G401.6 (cell line): ENCODE measurements at regions not wholly inside any gene's neighbourhood (a gene's known extent, or its start where the extent isn't known, plus 50 kb on each side); places are given as distances from the start of the nearest gene placed in this dataset.

Source experiments
- FAIRE-seq: peaks from 2 replicates; lab custom pipeline; 2012; peaks lifted over from hg19 to GRCh38; lab: Jason Lieb, UNC

DNA sequence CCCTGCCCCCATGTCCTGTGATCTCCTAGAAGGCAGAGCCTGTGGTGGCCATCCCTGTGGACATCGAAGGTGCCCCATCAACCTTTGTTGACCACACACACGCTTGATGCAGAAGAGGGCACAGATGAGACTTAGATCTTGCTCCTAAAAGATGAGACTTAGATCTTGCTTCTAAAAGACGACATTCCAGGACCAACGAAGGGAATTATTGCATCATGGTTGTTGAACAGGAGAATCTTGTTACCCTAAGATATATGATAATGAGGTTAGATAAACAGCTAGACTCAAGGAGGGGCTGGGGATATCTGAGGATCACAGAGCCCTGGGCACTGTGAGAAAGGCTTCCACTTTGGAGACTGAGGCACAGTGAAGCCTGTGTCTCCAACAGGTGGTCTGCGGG is 91.1 kb upstream of the WSCD2 start:
- no peak for FAIRE-seq

DNA sequence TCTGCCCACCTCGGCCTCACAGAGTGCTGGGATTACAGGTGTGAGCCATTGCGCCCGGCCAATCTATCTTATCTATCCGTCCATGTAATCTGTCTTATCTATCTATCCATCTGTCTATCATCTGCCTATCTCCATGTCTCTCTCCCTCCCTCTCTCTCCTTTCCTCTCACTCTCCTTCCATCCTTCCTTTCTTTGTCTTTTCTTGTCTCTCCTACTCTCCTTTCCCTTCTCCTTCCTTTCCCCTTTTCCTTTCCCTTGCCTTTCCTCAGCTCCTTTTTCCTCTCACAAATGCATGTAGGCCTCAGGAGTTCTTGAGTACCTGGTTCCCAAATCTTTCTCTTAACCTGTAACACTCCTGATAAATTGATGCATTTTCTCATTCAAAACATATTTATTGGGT is 89.3 kb upstream of the WSCD2 start:
- FAIRE-seq: no peak

DNA sequence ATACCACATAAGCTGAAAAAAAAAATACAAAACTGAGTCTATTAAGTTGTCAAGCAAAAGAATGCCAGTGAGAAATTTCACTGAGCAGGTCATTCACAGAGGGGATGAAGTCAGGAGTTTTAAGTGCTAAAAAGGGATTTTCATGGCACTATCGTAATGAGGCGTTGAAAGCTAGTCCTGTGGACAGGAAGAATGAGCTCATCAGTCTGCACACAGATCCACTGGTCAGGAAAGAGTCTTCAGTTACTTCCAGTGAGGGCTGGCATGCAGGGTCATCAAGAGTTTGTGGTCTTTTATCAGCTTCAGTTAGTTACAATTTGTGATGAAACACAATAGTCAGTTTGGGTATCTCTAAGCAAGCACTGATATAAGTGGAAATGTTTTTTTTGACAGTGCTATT is 88.1 kb upstream of the WSCD2 start:
- FAIRE-seq: no peak

DNA sequence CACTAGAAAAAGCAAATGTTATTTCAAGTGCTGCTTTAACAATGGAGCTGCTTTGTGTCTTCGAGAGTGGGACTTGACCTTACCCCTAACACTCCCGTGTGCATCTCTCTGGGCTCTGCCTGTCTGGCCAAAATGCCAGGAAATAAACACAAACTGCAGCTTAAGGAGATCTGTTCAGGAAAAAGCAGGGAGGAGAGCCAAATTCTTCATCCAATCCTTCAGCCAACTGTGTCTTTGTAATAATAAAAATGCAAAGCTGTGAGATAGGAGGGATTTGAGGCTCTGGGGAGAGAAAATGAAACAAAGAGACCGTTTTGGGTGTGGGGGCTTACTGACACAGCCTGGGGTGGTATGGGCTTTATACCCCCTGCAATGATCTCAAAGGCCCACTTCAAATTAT is 85.8 kb upstream of the WSCD2 start:
- no peak for FAIRE-seq

DNA sequence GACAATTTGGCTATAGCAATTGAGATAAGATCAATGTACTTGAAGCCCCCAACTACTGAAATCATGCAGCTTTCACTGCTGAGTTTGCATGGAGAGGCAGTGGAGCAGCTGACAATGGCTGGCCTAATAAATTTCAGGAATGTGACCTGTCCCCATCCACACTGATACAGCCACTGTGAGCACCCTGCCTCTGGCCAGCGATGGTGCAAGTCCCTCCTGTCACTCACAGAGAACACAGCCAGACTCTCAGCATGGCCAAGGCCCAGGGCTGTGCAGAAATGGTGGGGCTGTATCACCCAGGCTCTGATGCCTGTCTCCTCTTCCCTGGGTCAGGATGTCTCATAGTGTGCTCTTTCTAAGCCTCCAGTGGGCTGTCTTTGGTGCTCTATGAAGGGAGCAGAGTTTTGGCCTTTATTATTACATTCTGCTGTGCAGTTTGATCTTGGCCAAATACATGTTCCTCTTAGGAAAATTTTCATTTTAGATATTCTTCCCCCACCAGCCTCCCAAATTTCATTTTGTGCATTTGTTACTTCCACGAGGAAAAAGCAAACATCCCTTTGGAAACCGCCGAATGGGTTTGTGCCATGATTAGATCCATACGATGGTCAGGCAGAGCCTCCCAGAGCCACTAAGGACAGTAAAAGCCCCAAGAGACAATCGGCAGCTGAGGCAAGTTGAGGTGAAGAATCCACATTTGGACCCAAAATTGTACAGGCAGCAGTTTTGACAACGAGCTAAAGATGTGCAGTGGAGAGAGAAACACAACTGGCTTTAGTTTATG is 85.1 kb upstream of the WSCD2 start:
- FAIRE-seq: no peak

DNA sequence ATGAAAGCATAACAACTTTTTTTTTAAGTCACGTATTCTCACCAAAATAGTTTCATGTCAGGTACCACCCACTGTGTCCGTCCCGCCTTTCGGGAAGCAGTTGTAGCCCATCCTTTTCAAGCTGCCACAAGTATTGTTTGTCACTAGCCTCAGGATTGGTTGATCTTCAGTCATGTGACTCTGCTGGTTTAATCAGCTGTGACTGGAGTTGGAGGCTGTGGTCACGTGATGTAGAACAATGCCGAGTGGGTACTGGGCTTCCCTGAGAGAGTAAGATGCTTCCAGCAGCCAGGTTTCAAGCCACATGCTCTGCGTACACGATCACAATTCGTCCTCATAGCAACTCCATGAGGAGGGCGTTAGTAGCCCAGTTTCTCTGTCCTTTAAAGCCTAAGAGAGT is 83.0 kb upstream of the WSCD2 start:
- no peak for FAIRE-seq

DNA sequence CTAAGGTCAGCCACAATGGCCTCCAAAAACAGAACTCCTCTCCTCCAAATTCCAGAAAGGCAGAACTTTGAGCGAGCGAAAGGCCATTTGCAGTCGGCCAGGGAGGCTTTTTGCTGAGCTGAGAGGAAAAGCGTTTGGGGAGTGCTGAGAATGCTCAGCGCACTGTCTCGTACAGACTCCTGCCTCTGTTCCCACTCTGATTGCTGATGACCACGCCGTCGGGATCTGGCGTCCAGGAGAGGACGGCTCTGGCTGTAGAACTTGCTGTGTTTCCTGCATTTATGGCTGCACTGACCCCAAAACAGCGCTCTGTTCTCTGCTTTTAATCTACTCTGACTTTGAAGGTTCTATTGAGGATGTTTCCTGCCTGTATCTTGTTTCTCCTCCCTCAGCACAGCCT is 82.4 kb upstream of the WSCD2 start:
- no peak for FAIRE-seq

DNA sequence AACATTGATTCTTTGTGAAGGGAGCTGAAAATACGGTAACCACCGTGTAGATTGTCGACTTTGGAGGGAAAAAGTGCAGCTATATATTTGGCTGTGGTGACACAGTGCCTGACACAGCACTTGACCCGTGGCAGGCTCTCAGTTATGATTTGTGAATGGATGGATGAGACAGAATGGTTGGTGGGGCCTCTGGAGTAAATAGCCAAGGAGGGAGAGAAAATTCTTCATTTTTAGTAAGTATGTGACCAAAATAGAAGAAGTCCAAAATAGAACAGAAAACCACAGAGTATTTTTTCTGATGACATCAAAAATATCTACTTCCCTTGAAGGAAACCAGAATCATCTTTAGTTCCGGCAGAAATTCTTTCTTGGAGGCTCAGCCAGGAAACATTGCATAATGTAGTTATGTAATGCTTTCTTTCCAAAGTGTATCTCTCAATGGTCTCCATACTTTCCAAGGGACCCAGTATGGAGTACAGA is 82.0 kb upstream of the WSCD2 start:
- FAIRE-seq: no peak

DNA sequence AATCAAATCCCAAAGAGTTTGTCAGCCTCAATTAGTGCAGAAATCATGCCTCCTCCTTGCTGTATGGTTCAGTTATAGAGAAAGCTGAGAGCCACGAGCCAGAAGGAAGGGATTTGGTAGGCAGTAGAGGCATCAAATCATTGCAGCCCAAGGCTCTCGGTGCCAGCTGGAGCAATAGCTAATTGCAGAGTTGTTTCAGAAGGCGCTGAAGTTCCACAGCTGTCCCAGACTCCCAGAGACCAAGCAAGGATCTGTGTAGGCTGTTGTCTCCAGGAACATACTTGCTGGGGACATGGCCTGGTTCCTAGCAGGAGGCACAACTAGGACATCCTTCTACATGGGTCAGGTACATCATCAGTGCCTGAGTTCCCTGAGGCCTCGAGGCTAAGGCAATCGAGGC is 80.4 kb upstream of the WSCD2 start:
- FAIRE-seq: no peak

DNA sequence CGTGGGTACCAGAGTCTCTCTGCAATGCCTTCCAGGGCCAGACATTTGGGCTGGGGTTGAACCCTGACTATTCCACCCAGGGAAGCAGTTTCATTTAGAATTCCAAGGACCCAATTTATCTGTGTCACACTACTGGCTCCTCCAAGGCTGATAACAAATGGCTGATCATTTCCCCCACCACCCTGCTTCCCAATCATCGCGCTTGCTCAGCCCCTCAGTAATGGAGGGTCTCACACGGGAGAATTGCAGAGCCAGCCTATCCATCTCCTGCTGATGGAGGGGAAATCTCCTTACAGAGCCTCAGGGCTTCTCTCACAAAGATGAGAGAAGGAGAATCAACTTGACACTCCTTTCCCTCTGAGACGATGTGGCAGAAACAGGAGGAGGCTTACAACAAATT is 78.4 kb upstream of the WSCD2 start:
- no peak for FAIRE-seq

DNA sequence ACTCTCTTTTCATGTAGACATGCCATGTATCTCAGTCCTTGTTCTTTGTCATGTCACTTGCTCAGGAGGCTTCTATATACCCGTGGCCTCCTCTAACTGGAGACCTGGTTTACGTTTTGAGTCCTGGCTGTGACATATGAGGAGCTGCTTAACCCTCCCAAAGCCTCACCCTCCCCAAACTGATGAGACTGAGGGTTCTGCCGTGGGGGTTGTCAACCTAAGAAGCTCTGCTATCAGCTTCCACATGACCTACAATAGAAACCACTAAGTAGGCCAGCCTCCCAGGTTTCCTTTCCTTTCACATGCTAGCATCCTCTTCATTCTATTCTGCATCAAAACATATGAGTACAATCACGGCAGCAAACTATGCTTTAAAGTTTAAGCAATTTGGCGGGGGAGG is 76.8 kb upstream of the WSCD2 start:
- FAIRE-seq: no peak

DNA sequence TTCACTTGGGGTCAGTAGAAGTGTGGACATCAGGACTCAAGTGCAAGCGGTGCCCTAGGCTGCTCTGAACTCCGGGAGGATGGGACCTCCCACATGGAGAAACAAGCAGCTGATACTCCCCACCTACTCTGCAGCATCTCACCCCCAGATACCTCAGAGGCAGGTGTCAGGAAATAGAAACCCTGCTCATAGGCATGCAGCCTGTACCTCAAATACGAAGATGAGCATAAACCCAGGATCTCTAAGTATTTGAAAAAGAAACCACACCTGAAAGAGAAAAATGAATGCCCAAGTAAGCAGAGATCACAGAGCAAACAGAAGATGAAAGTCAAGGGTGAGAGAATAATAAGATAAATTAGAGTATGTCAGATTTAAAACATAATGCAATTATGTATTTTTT is 75.6 kb upstream of the WSCD2 start:
- no peak for FAIRE-seq

DNA sequence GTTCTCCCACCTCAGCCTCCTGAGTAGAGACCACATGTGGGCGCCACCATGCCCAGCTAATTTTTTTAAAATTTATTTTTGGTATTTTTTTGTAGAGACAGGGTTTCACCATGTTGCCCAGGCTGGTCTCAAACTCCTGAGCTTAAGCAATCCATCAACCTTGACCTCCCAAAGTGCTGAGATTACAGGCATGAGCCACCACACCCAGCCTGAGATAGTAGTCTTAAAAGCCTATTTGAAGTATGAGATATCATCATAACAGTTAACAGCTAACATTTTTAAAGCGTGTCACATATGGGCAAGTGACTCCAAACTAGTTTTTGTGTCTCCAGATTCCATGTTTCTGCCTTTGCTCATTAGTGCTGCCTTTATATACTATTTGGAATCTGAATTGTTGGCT is 74.6 kb upstream of the WSCD2 start:
- FAIRE-seq: no peak

DNA sequence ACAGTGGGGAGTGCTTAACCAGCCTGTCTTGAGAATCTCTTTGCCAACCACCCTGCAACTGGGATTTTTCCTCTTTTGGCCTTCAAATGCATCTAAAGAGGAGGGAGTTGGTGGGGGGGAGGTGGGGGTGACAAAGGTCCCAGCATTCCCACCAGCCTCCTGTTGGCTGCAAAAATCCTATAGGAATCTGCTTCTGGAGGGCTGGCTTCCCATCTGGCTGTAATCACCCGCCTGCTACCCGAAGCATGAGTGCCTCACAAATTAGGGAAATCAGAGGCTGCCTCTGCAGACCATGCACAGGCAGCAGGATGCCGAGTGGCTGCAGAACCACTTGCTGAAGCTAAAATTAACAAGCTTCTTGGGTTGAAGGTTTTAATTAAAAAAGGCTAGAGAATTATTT is 73.9 kb upstream of the WSCD2 start:
- FAIRE-seq: no peak

DNA sequence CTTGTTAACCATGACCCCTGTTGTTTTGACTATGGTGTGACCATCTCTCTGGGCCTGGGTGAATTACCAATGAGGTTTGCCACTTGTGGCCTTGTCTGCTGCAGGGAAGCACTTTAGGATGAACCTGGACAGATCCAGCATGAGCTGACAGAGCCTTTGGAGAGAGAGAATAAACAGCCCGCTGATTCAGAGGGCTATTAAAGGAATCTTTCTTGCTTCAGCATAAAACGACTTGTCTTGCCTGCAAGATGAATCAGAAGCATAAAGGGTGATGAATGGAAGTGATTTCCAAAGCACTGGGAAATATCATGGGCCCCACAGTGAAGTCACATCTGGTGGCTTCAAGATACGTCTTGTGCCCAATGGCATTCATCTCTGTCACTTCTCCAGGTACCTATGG is 69.0 kb upstream of the WSCD2 start:
- FAIRE-seq: no peak

DNA sequence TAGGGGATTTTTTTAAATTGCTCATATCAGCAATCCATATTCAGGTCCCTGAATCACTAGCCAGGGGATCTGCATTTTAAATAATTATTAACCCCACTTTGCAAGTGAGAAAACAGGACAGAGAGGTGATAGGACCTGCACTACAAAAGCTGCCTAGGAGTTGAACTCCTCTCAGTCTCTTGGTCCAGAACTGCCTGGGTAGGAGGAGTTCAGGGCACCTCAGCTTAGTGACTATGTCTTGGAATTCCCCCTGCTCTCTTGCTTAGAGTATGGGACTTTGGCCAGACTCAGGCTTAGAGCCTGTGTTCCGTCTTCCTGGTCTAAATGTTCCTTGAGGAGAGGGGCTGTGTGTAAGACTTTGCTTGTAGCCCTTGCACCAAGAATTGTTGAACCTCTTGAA is 68.2 kb upstream of the WSCD2 start:
- FAIRE-seq: no peak

DNA sequence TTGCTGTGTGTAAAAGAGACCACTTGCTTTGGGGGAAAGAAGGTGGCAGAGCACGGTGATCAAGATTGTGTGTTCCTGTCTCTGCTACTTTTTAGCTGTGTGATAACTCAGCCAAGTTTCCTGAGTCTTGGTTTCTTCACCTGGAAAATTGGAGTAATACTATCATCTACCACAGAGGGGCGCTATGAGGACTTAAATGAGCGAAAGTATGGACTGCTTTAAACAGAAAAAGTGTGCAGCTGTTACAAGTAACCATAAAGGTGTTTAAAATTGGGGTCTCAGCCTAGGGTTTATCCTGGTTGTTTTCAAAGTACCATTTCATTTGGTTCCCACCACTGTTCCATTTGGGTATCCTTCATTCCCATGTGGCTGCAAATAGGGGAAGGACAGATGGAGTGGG is 65.9 kb upstream of the WSCD2 start:
- FAIRE-seq: peak; percentile 3

DNA sequence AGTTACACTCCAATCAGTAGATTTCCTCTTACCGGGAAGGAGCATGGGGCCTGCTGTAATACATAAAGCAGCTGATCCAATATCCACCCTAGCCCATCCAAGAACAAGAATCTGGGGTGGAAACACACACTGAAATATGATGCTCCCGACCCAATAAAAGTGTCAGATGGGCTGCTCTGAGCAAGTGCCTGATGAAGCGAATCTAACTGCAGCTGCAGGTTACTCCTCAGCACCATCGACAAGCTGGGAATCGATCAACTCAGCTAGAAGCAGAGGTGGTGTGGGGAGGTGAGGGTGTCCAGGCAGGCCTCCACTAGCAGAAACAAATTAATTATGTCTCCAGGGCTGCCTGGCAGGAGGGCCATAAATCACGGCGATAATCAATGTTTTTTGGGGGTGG is 64.0 kb upstream of the WSCD2 start:
- no peak for FAIRE-seq

DNA sequence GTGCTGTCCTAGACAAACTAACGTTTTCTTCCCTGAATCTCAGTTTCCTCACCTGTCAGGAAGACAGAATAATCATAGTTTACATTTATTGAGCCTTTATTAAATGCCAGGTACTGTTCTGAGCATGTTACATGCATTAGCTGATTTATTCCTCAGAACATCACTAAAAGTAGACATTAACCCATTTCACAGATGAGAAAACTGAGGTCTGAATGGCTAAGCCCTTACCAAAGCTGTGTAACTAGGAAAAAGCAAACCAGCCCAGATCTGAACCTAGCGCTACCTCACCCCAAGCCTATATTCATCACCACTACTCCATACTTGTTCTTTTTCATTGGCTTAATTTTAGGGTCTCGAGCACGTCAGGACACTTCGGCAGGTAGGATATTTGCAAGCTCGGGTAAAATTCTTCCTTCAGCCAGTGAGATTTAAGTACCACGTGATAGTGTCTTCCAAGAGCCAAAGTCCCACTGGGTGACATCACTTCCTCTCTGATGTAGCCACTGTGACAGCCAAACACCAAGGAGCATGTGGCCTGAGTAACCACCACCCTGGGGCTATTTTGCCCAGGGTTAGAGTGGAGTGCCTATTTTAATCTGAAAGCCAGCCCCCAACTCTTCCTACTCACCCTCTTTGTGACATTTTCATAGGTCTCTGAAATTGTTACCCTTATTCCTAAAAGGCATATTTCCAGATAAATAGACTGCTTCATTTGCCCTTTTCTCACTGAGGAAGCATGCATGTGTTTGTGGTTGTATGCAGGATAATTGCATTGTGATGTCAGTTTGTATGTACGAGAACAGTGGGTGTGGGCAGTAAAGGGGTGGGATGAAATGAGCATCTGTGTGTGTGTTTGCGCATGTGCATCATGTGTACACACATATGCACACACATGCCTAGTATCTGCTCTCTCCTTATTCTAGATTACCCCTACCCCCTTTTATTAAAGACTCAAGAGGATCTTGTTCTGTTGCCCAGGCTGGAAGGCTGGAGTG is 62.2 kb upstream of the WSCD2 start:
- no peak for FAIRE-seq

DNA sequence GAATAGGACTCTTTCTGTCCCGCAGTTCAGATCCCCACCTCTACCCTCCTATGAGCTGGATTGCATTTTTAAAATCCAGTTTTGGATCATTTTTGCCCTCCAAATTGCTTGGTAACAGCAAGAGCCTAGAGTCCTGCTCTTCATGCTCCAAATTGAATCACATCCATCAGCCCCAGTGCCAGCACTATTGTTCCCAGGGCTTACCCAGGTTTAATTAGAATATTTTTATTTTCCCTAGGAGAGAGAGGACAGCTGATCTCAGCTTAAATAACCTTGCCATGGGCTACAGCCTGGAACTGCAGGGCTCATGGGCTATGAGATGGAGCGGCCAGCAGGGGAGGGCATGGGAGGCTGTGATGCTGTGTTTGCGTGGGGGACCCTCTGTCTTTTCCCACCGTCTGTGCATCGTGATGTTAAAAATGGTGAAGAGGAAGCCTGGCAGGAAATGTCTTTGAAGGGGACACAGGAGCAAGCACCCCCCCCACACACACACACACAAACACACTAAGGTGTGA is 59.4 kb upstream of the WSCD2 start:
- no peak for FAIRE-seq

DNA sequence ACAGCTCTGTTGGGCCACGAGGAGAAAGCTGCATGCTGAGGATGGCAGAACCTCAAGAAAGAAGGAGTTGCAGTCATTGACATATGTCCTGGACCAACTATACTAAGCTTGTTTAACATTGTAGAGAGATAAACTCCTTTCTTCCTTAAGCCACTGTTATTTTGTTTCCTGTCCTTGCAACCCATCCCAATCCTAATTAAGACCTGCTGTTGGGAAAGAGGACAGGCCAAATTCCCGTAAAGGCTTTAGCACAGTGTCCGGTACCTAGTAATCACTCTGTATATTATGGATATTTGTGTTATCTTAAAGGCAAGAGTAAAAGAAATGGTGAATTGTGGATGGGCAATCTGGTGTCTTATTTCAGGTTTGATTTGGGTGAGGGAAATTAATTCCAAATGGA is 53.5 kb upstream of the WSCD2 start:
- no peak for FAIRE-seq

DNA sequence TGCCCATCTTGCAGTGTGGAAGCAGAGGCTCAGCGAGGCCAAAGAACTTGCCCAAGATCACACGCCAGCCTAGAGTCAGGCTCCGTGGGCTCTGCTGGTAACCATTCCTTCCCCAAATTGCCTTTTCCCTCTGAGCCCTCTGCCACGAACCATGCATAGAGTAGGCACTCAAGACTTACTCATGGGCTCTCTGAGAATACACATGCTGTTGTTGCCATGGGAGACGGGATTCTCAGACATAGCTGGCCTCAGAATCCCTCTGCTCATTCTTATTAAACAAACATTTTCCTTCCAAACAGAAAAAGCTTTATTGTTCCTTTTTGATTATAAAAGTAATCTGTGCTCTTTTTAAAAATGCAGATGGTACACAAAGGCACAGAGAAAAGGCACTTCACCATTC is 52.5 kb upstream of the WSCD2 start:
- FAIRE-seq: no peak

DNA sequence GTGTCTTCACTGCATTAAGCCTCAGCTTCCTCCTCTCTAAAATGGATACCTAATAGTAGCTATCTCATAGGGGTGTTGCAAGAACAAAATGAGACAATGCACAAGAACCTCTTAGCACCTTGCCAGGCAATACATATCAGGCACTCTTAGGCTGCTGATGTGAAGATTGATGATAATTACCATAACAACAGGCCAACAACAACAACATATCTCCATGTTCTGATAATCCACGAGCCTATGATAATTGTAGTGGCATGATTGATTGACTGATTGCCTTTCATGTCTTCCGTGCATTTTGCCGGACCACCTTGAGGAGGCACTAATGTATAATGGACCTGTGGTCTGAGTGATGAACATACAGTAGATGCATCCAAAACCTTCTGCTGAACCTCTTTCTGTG is 50.7 kb upstream of the WSCD2 start:
- no peak for FAIRE-seq
